Vagina (tissue), 2 donors: ENCODE measurements at regions not wholly inside any gene's neighbourhood (a gene's known extent, or its start where the extent isn't known, plus 50 kb on each side); places are given as distances from the start of the nearest gene placed in this dataset.
A peak's percentile ranks its signal among the peaks of the same experiment; 100 is the strongest.

Experiments
- DNase-seq, 2 donors: peaks; one replicate each; pipeline ENCODE4 v3.0.0-alpha.2; 2017; ENCODE audit errors: extremely low spot score in 2 of 2
- H3K27ac ChIP-seq: fragments of 200-600 bp; sonication (generic); one replicate; pipeline ENCODE4 v1.5.1; 2019
- H3K27me3 ChIP-seq: fragments of 200-600 bp; sonication (generic); one replicate; pipeline ENCODE4 v1.5.1; 2019
- H3K36me3 ChIP-seq, 2 donors: fragments of 200-600 bp; sonication (generic); one replicate each; pipeline ENCODE4 v1.5.1; 2017 to 2019
- H3K4me1 ChIP-seq: fragments of 200-600 bp; sonication (generic); one replicate; pipeline ENCODE4 v1.5.1; 2019
- H3K4me3 ChIP-seq, 2 donors: fragments of 200-600 bp; sonication (generic); 1 replicate in 1 of 2; 2 replicates in 1 of 2; pipeline ENCODE4 v1.5.1; 2016 to 2019
- H3K9me3 ChIP-seq: fragments of 200-600 bp; sonication (generic); one replicate; pipeline ENCODE4 v1.5.1; 2019
- POLR2A ChIP-seq, 2 donors: fragments of 450-650 bp; IDR thresholded peaks; one replicate each; pipeline ENCODE4 v1.6.1; 2017; ENCODE audit warnings: antibody characterized with exemption in 2 of 2, mild to moderate bottlenecking in 2 of 2, moderate library complexity in 2 of 2
- POLR2AphosphoS5 ChIP-seq, 2 donors: sonication (generic); formaldehyde crosslinking; IDR thresholded peaks; one replicate each; pipeline ENCODE4 v1.9.0; 2017; ENCODE audit warnings: antibody characterized with exemption in 2 of 2, mild to moderate bottlenecking in 2 of 2, low read depth in 1 of 2; ENCODE audit not compliant: insufficient read depth in 1 of 2
- intact Hi-C: fragments of 100-400 bp; cut with DNase I; formaldehyde crosslinking; loops from one replicate; pipeline ENCODE4 v1.15.1; 2023
- TF ChIP-seq, protein P1 (sequence below), 3 experiments: fragments of 450-650 bp in 2 of 3; fragments of 200-600 bp in 1 of 3; sonication (generic) in 1 of 3; IDR thresholded peaks; one replicate each; pipeline ENCODE4 v1.5.1; 2017 to 2019; ENCODE audit warnings: antibody characterized with exemption in 3 of 3, mild to moderate bottlenecking in 2 of 3, moderate library complexity in 2 of 3

DNA sequence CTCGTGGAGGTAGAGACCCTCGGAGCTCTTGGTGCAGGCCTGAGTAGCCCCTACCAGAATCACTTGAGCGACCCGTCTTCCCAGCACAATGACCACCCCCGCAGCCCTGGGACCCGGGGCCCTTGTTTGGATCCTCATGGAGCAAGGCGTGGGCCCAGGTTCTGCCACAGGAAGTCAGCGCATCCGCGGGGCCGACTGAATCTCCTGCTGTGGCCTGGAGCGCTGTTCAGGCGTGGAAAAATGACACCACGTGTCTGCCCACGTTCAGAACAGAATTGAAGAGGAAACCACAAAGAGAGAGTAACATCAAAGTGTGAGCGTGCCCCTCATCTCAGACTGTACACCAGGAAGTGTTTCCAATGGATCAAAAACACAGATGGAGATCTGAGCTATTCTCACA is 1479.2 kb downstream of the TBC1D22A start:
- H3K4me3 ChIP-seq = no peak overlapping the region
- no peaks in the 10 kb centered on the region for H3K36me3 ChIP-seq
- DNase-seq = peak; percentile 54 to 79
- no peaks in the 10 kb centered on the region for H3K9me3 ChIP-seq
- no peak overlapping the region for H3K27ac ChIP-seq
- intact Hi-C loops = no loop called here
- TF ChIP-seq, protein P1, sequence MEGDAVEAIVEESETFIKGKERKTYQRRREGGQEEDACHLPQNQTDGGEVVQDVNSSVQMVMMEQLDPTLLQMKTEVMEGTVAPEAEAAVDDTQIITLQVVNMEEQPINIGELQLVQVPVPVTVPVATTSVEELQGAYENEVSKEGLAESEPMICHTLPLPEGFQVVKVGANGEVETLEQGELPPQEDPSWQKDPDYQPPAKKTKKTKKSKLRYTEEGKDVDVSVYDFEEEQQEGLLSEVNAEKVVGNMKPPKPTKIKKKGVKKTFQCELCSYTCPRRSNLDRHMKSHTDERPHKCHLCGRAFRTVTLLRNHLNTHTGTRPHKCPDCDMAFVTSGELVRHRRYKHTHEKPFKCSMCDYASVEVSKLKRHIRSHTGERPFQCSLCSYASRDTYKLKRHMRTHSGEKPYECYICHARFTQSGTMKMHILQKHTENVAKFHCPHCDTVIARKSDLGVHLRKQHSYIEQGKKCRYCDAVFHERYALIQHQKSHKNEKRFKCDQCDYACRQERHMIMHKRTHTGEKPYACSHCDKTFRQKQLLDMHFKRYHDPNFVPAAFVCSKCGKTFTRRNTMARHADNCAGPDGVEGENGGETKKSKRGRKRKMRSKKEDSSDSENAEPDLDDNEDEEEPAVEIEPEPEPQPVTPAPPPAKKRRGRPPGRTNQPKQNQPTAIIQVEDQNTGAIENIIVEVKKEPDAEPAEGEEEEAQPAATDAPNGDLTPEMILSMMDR (IDR thresholded peaks at IDR 0.05) = no peak
- TF ChIP-seq POLR2A (IDR thresholded peaks at IDR 0.05) (no peak), POLR2AphosphoS5 (IDR thresholded peaks at IDR 0.05; ENCODE audit: insufficient read depth in 1 of 2, low read depth in 1 of 2) (no peak)
- H3K4me1 ChIP-seq = no peaks in the 10 kb centered on the region
- no peaks in the 10 kb centered on the region for H3K27me3 ChIP-seq

DNA sequence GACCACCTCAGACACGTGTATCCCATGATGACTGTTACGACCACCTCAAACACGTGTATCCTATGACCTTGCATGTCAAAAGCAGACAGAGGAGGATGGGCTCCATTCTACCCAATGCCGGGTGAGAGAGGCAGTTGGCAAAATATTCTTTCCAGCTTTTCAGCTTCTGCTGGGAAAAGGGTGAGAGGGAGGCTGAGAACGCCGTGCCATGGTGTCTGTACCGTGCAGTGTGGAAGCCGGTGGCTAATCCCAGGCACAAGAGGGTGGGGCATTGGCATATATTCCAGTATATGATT is 1478.4 kb downstream of the TBC1D22A start:
- H3K4me3 ChIP-seq = no peak overlapping the region
- no peaks in the 10 kb centered on the region for H3K27me3 ChIP-seq
- no peaks in the 10 kb centered on the region for H3K9me3 ChIP-seq
- H3K4me1 ChIP-seq = no peaks in the 10 kb centered on the region
- intact Hi-C loops = no loop called here
- H3K27ac ChIP-seq = no peak overlapping the region
- DNase-seq = peak in 1 of 2 donors; percentile 88
- TF ChIP-seq, protein P1 (IDR thresholded peaks at IDR 0.05) = no peak
- TF ChIP-seq POLR2AphosphoS5 (IDR thresholded peaks at IDR 0.05; ENCODE audit: insufficient read depth in 1 of 2, low read depth in 1 of 2) (no peak), POLR2A (IDR thresholded peaks at IDR 0.05) (no peak)
- no peaks in the 10 kb centered on the region for H3K36me3 ChIP-seq

DNA sequence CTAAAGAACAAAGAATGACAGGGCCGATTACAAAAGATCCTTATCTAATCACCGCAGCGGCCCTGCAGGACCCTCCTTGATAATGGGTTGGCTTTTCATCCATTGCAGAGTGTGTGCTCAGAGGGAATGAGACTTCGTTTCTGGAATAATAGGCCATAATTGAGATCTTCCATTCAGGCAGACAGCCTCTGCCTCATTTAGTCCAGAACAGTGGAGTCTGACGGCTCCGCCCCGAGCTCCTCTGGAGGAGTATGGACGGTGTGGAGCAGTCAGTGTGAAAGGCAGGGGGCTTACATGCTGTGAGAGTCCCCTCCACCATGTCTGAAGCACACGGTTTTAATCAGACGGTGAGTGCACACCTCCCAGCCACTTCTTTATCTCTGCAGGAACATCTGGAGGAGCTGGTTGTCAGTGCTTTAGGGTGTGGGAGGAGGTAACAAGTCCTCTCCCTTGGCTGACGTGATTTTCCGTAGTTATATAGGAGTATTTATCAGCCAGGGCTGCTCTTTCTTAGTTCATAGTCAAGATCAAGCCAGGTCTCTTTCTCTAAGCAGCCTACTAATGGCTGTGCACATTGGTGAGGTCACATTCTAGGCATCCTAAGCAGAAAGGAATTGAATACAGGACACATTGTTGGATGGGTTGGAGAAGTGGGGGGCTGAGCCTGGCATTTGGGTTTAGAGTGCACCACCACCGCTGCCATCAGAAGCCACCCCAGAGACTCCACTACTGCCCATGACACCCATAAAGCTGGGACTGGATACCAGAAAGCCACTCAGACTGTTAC is 1477.9 kb downstream of the TBC1D22A start:
- no peaks in the 10 kb centered on the region for H3K9me3 ChIP-seq
- no peak overlapping the region for H3K27ac ChIP-seq
- no peaks in the 10 kb centered on the region for H3K27me3 ChIP-seq
- no peak for TF ChIP-seq POLR2A (IDR thresholded peaks at IDR 0.05)
- TF ChIP-seq, protein P1 (IDR thresholded peaks at IDR 0.05) = no peak
- TF ChIP-seq POLR2AphosphoS5 (IDR thresholded peaks at IDR 0.05; ENCODE audit: insufficient read depth in 1 of 2, low read depth in 1 of 2) = no peak
- H3K36me3 ChIP-seq = no peaks in the 10 kb centered on the region
- H3K4me3 ChIP-seq = no peak overlapping the region
- peak in 1 of 2 donors; percentile 52 for DNase-seq
- H3K4me1 ChIP-seq = no peaks in the 10 kb centered on the region
- intact Hi-C loops = no loop called here

DNA sequence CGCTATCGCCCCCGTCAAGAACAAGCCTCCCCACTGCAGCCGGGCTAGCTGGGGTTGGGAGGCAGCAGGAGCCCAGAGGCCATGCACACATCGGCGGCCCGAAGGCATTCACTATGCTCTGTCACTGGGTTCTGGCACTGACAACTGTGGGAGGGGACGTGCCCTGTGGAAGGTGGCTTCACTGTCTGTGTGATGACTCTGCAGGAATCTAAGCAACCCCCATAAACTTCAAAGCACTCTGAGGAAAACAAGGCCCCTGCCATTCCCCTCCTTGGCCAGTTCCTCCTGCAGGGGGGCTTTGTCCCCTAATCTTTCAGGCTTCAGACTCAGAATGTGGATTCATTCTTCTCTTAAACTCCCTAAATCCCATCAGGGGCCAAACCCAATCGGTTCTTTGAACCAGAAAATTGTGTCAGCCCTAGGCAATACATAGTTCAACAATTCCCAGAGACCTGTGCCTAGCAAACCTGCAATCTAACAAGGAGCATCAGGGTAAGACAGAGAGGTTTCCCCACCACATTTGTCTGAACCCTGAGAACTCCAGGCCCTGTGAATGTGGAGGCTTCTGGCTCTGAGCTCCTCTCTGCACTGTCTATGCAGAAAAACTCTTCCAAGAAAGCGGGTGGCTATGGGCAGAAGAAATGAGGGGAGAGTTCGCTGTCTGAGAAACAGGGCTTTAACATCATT is 1477.2 kb downstream of the TBC1D22A start:
- DNase-seq = peak in 1 of 2 donors; percentile 58
- Histone ChIP-seq H3K36me3 (no peaks in the 10 kb centered on the region), H3K4me3 (no peak overlapping the region), H3K4me1 (no peaks in the 10 kb centered on the region), H3K9me3 (no peaks in the 10 kb centered on the region), H3K27ac (no peak overlapping the region), H3K27me3 (no peaks in the 10 kb centered on the region)
- TF ChIP-seq POLR2A (IDR thresholded peaks at IDR 0.05) = no peak
- TF ChIP-seq POLR2AphosphoS5 (IDR thresholded peaks at IDR 0.05; ENCODE audit: insufficient read depth in 1 of 2, low read depth in 1 of 2) = no peak
- TF ChIP-seq, protein P1 (IDR thresholded peaks at IDR 0.05) = no peak
- intact Hi-C loops = no loop called here

DNA sequence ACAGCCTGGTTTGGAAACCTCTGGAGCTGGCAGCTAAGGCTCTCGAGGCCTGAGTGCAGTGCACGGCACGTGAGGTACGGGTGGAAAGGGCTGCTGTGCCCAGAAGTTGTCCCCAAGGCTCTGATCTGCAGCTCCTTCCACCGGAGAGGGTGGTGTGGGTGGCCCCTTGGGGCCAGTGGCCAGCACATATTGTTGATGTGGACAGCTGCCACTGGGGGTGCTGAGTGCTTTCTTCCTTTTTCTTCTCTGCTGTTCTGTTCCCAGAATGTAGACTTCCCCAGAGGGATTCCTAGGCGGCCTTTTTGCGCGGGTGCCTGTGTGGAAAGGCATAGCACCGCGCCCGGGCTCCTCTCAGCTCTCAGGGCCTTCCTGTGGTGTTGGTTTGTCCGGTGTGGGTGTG is 1476.5 kb downstream of the TBC1D22A start:
- peak in 1 of 2 donors; percentile 44 for DNase-seq
- TF ChIP-seq POLR2AphosphoS5 (IDR thresholded peaks at IDR 0.05; ENCODE audit: insufficient read depth in 1 of 2, low read depth in 1 of 2) (no peak), POLR2A (IDR thresholded peaks at IDR 0.05) (no peak)
- TF ChIP-seq, protein P1 (IDR thresholded peaks at IDR 0.05) = no peak
- H3K4me3 ChIP-seq = no peak overlapping the region

More for the DNA sequence above, 1476.5 kb downstream of the TBC1D22A start:
- H3K27ac ChIP-seq = no peak overlapping the region
- H3K4me1 ChIP-seq = no peaks in the 10 kb centered on the region
- no peaks in the 10 kb centered on the region for H3K36me3 ChIP-seq
- no peaks in the 10 kb centered on the region for H3K9me3 ChIP-seq
- H3K27me3 ChIP-seq = no peaks in the 10 kb centered on the region
- intact Hi-C loops = no loop called here
